ENCODE measurements at regions not wholly inside any gene's neighbourhood (a gene's known extent, or its start where the extent isn't known, plus 50 kb on each side); places are given as distances from the start of the nearest gene placed in this dataset.

GRCh38 chr18:10397004-10397403 is 57.4 kb upstream of the APCDD1 start:
- H2BK15ac ChIP-seq (ENCODE audit: low read depth, low read length): no peak overlapping the region
- ChIA-PET POLR2A (ENCODE audit: unreplicated experiment) (no interaction called here), CTCF (interaction anchor here (1.4 kb wide), 1 partner anchor 9 kb away, joined by 3 read pairs; no protein-coding TSS in a partner anchor)
- H3K9ac ChIP-seq (ENCODE audit: low read depth, low read length): no peak overlapping the region
- H4K20me1 ChIP-seq (ENCODE audit: insufficient read depth, low read length): no peaks in the 10 kb centered on the region
- no CpG with 5 or more reads among the region's 4 CpGs for WGBS, 2 experiments (ENCODE audit: extremely low coverage in 2 of 2, insufficient read length in 1 of 2)
- H3K9me1 ChIP-seq (ENCODE audit: insufficient read depth, low read length): no peaks in the 10 kb centered on the region
- H2BK20ac ChIP-seq (ENCODE audit: low read depth, low read length): no peak overlapping the region
- H2AK5ac ChIP-seq (ENCODE audit: low read depth, low read length): no peak overlapping the region
- no peak overlapping the region for H3K18ac ChIP-seq (ENCODE audit: low read depth, low read length)
- no peak for DNase-seq
- no peak overlapping the region for H3K4ac ChIP-seq (ENCODE audit: low read depth, low read length)
- no peak overlapping the region for H2BK5ac ChIP-seq (ENCODE audit: low read depth, low read length, poor library complexity, severe bottlenecking)
- H3K4me1 ChIP-seq (ENCODE audit: control insufficient read depth, insufficient read depth, low read length): no peaks in the 10 kb centered on the region
- no peak overlapping the region for H3K4me2 ChIP-seq (ENCODE audit: low read depth, low read length)
- dilution Hi-C loops (cut with HindIII; ENCODE audit: low sequenced_read_pairs, unreplicated experiment): no loop called here
- TF ChIP-seq RCOR1 (IDR thresholded peaks at IDR 0.05; ENCODE audit: insufficient replicate concordance, low read length) (no peak), ELK1 (IDR thresholded peaks at IDR 0.05; ENCODE audit: borderline replicate concordance, low read depth, low read length) (no peak), USF2 (IDR thresholded peaks at IDR 0.05; ENCODE audit: low read depth, low read length) (no peak), MAZ (IDR thresholded peaks at IDR 0.05; ENCODE audit: borderline replicate concordance, low read depth, low read length) (no peak), MXI1 (IDR thresholded peaks at IDR 0.05; ENCODE audit: borderline replicate concordance, low read depth, low read length) (no peak)
- H4K91ac ChIP-seq (ENCODE audit: insufficient read depth, low read depth, low read length): no peak overlapping the region
- H3K14ac ChIP-seq (replicated peaks; ENCODE audit: low read depth, low read length): no peak overlapping the region
- H3K27ac ChIP-seq (ENCODE audit: insufficient read depth, low read length): no peak overlapping the region
- no peak overlapping the region for H4K8ac ChIP-seq (ENCODE audit: low read depth in 2 of 2, low read length in 2 of 2)
- no peaks in the 10 kb centered on the region for H3K27me3 ChIP-seq (ENCODE audit: control insufficient read depth, insufficient read depth, low read length)
- no peak overlapping the region for H3K4me3 ChIP-seq (ENCODE audit: insufficient read depth, low read depth, low read length)
- no peak overlapping the region for H3K56ac ChIP-seq (ENCODE audit: extremely low read depth, insufficient read depth, low read length)
- no peak overlapping the region for H2AFZ ChIP-seq (replicated peaks; ENCODE audit: low read length, poor library complexity)
- H3K36me3 ChIP-seq (ENCODE audit: control insufficient read depth, insufficient read depth, low read length): no peaks in the 10 kb centered on the region
- no peak overlapping the region for H4K5ac ChIP-seq (ENCODE audit: low read depth, low read length)
- H2BK120ac ChIP-seq (ENCODE audit: low read depth, low read length): no peak overlapping the region
- no peak for ATAC-seq (ENCODE audit: low read depth)
- no peaks in the 10 kb centered on the region for H3K9me3 ChIP-seq (ENCODE audit: control insufficient read depth, insufficient read depth, low read length)
- BruUV-seq (replicated peaks): no TSS peak
- no peak overlapping the region for H3K23ac ChIP-seq (ENCODE audit: low read depth, low read length)
- intact Hi-C loops (cut with micrococcal nuclease): no loop called here
- no peaks in the 10 kb centered on the region for H3K79me1 ChIP-seq (ENCODE audit: low read depth in 1 of 2, low read length in 2 of 2)
- in situ Hi-C loops (cut with MboI; ENCODE audit: low sequenced_read_pairs): no loop called here
- H2AK9ac ChIP-seq (replicated peaks; ENCODE audit: low read depth, low read length, poor library complexity): no peak overlapping the region

Measured in IMR-90 (cell line).